Right cardiac atrium (tissue), 5 donors: ENCODE measurements at regions not wholly inside any gene's neighbourhood (a gene's known extent, or its start where the extent isn't known, plus 50 kb on each side); places are given as distances from the start of the nearest gene placed in this dataset.
"Not testable (repeated sequence)": the region's sequence is repeated elsewhere in the genome, so short reads cannot be mapped to it uniquely, and the experiment has no call there.

Source experiments
- ATAC-seq, 2 donors: fragments of 200-7000 bp; cut with Tn5 transposase; one replicate each; pipeline versions ENCODE4 v1.8.0 to v1.9.1; 2020; ENCODE audit warnings: moderate library complexity in 2 of 2, mild to moderate bottlenecking in 1 of 2
- DNase-seq, 3 donors: peaks; one replicate each; pipeline ENCODE4 v3.0.0-alpha.2; 2020
- H3K27ac ChIP-seq: one replicate; pipeline ENCODE4 v1.5.1; 2013; ENCODE audit warnings: mild to moderate bottlenecking, low read length, control low read depth, moderate library complexity
- H3K27me3 ChIP-seq: one replicate; pipeline ENCODE4 v1.6.1; 2013; ENCODE audit not compliant: control insufficient read depth, insufficient read depth
- H3K4me1 ChIP-seq: one replicate; pipeline ENCODE4 v1.6.1; 2013; ENCODE audit warnings: low read length; ENCODE audit not compliant: control insufficient read depth, insufficient read depth
- H3K4me3 ChIP-seq: one replicate; pipeline ENCODE4 v1.5.1; 2013; ENCODE audit warnings: low read length, control low read depth
- H3K9me3 ChIP-seq: one replicate; pipeline ENCODE4 v1.6.1; 2013; ENCODE audit warnings: low read length; ENCODE audit not compliant: control insufficient read depth
- WGBS: extraction: QIAGEN DNeasy Blood & Tissue Kit; methylation state at CpG from one replicate; pipeline ENCODE4 v1.1.7; 2013; 5-methylcytosine and 5-hydroxymethylcytosine counted together
- intact Hi-C, 4 donors: fragments of 100-400 bp; cut with DNase I; formaldehyde crosslinking; loops; one replicate each; pipeline versions ENCODE4 v1.11.0 to v1.14.0; 2022 to 2023
- donor health status: healthy with polysubstance abuse.
- donor health status: DM: no; HTN: yes; CAD: no.
- donor health status: DM: no; HTN: no; CAD: no.
- donor health status: DM: no; HTN: yes; CAD: no; lungs with severe emphysema.
- donor health status: DM: yes; HTN: yes; CAD: no.

DNA sequence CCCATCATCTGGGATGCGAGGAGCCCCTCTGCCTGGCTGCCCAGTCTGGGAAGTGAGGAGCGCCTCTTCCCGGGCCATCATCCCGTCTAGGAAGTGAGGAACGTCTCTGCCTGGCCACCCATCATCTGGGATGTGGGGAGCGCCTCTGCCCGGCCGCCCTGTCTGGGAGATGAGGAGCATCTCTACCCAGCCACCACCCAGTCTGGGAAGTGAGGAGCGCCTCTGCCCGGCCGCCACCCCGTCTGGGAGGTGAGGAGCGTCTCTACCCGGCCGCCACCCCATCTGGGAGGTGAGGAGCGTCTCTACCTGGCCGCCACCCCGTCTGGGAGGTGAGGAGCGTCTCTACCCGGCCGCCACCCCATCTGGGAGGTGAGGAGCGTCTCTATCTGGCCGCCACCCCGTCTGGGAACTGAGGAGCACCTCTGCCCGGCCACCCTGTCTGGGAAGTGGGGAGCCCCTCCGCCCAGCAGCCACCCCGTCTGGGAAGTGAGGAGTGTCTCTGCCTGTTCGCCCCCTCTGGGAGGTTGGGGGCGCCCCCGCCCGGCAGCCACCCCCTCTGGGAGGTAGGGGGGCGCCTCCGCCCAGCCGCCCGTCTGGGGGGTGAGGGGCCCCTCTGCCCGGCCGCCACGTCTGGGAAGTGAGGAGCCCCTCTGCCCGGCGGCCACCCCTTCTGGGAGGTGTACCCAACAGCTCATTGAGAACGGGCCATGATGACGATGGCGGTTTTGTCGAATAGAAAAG lies 80.5 kb downstream of the NAA11 start:
- intact Hi-C loops, H3K4me1 ChIP-seq, ATAC-seq, H3K4me3 ChIP-seq, H3K9me3 ChIP-seq, H3K27me3 ChIP-seq, H3K27ac ChIP-seq: not testable (repeated sequence)
- WGBS, result 87% methylated on average over 44 of the region's 44 CpGs
- DNase-seq, result peak in 1 of 3 donors; percentile 60

DNA sequence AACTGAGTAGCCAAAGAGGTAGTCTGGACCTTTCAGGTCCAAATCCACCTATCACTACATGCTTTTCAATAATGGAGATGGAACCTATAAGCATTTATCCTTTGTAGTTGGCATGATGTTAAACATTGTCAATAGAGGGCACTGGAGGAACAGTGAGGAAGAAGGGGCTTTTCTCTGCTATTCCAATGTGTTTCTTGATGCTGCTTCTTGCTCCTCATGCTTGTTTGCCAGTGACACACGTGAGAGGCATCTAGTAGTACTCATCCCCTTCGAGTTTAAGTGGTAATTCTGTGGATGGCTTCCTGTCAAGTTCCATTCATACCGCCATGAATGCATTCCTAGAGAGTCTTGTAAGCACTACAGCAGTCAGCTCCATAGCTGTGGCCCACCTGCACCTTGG lies 84.0 kb downstream of the NAA11 start:
- Histone ChIP-seq H3K4me3 (no peak overlapping the region), H3K27me3 (no peaks in the 10 kb centered on the region), H3K4me1 (no peaks in the 10 kb centered on the region), H3K9me3 (no peaks in the 10 kb centered on the region), H3K27ac (no peak overlapping the region)
- intact Hi-C loops, result no loop called here
- WGBS, result 37% methylated on average over 3 of the region's 3 CpGs
- ATAC-seq, result no peak
- DNase-seq, result no peak

DNA sequence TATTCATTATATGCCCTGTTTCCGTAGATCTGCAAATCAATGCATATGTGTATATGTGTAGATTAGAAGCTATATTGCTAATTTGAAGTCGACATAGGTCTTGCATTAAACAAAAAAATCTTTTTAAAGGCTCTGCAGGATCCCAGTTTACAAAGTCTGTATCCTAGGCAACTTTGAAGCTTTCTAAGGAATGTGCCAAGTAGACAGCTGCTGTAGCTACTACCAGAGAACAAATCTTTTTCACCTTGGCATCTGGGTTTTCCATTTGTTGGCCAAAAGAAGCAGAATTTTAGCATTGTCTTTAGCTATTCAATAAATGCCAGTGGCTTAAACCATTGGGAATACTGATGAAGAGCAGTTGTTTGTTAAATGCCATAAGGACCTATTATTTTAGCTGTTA lies 88.0 kb downstream of the NAA11 start:
- no peaks in the 10 kb centered on the region for H3K27me3 ChIP-seq
- no peaks in the 10 kb centered on the region for H3K4me1 ChIP-seq
- intact Hi-C loops, result no loop called here
- DNase-seq, result no peak
- WGBS, result 18% methylated on average over 2 of the region's 2 CpGs
- ATAC-seq, result no peak
- no peak overlapping the region for H3K4me3 ChIP-seq
- H3K27ac ChIP-seq, result no peak overlapping the region
- H3K9me3 ChIP-seq, result no peaks in the 10 kb centered on the region

DNA sequence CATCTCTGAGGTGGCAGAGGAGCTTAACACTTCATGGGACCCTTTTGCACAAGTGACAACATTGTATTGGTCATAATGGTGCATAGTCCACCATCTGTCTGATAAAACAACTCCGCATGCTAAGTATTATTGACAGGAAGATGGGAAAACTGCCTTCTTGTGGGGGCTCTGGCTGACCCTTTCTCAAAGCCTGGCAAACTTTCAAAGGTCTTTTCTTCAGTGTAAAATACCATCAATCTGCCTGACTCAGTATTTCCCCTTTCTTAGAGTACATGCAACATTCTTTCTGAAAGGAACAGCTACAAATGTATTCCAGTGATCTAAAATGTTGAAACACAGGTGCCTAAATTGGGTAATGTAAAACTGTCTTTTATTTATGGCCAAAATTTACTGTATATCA lies 89.1 kb downstream of the NAA11 start:
- H3K4me1 ChIP-seq, result no peaks in the 10 kb centered on the region
- H3K27me3 ChIP-seq, result no peaks in the 10 kb centered on the region
- no peak overlapping the region for H3K27ac ChIP-seq
- no peak overlapping the region for H3K4me3 ChIP-seq
- intact Hi-C loops, result no loop called here
- H3K9me3 ChIP-seq, result no peaks in the 10 kb centered on the region
- 85% methylated on average over 1 of the region's 1 CpG for WGBS
- no peak for ATAC-seq
- no peak for DNase-seq

DNA sequence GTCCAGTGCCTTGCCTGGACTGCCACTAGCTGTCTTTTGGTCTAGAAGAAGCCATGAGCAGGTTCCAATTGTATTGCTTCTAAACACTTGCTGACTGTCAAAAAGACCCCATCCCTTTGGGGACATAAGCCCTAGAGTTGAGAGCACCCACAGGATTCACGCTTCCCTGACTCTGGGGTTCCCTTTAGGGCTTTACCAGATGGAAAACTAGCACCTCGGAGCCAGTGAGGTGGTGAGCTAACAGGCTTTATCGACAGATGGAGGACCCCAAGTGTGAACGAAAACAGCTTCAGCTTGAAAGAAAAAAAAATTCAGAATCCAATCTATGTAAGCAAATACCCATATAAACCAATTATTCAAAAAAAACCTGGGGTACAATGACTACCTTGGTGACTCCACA lies 90.8 kb downstream of the NAA11 start:
- ATAC-seq (no peak), DNase-seq (no peak)
- 80% methylated on average over 4 of the region's 4 CpGs for WGBS

DNA sequence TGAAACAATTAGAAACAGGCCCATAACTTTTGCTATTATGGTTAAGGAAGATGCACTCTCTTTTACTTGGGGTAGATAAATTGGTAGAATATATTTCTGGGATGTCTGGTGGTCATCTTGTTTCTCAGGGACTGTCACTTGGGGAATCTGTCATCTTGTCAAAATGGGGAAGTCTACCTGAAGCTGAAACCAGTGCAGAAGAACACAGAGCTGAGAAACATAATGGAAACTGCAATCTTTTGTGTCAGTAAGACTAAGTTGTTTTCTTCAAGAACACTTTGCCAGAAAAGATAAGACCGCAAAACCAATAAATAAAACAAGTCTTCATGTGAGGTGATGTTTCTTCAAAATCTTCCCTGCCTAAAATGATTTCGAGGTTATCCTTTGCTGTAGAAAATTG lies 92.0 kb downstream of the NAA11 start:
- Histone ChIP-seq H3K27ac (no peak overlapping the region), H3K27me3 (no peaks in the 10 kb centered on the region), H3K4me1 (no peaks in the 10 kb centered on the region), H3K9me3 (no peaks in the 10 kb centered on the region), H3K4me3 (no peak overlapping the region)
- ATAC-seq (no peak), DNase-seq (no peak)
- 75% methylated on average over 2 of the region's 2 CpGs for WGBS
- intact Hi-C loops, result no loop called here

More for the DNA sequence above, 90.8 kb downstream of the NAA11 start:
- no peak overlapping the region for H3K27ac ChIP-seq
- no peaks in the 10 kb centered on the region for H3K4me1 ChIP-seq
- no peaks in the 10 kb centered on the region for H3K9me3 ChIP-seq
- H3K27me3 ChIP-seq, result no peaks in the 10 kb centered on the region
- intact Hi-C loops, result no loop called here
- H3K4me3 ChIP-seq, result no peak overlapping the region

DNA sequence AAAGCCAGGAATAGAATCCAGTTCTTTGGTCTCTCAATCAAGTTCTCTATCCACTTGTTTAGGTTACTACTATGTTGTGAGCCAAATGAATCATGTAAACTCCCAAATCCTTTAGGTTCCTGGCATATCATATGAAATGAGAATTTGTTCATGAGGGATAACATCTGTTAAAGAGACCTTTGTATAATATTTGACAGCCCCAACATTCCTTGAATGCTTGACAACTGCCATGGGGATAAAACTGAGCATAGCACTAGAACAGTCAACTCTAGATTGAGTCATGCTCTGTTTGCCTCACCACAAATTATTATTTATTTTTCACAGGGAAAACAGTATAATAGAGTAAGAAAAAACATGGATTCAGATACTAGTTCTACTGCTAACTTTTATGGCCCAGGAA lies 93.3 kb downstream of the NAA11 start:
- intact Hi-C loops, result no loop called here
- ATAC-seq (no peak), DNase-seq (no peak)
- no peaks in the 10 kb centered on the region for H3K27me3 ChIP-seq
- H3K4me3 ChIP-seq, result no peak overlapping the region
- H3K27ac ChIP-seq, result no peak overlapping the region
- H3K4me1 ChIP-seq, result no peaks in the 10 kb centered on the region
- H3K9me3 ChIP-seq, result no peaks in the 10 kb centered on the region

DNA sequence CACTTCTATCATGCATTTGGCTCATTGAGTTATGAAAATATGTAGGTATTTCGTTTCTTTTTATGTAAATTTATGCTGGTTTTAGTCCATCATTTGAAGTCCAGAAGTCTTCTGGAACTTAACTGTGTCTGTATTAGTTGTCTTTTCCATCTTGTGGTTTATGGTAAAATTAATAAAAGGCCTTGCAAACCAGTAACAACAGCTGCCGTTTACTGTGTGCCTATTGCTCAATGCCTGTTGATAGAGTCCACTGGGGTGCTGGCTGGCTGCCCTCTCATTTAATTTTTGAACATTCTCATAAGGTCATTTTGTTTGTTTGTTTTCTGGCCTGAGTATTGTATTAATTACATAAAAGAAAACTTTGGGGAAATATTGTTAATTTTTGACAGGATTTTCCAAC lies 98.0 kb downstream of the NAA11 start:
- Histone ChIP-seq H3K9me3 (no peaks in the 10 kb centered on the region), H3K4me3 (no peak overlapping the region), H3K4me1 (no peaks in the 10 kb centered on the region), H3K27ac (no peak overlapping the region), H3K27me3 (no peaks in the 10 kb centered on the region)
- WGBS, result 49% methylated on average over 2 of the region's 2 CpGs
- ATAC-seq (no peak), DNase-seq (peak in 2 of 3 donors; percentile 64 to 76)
- intact Hi-C loops, result no loop called here

DNA sequence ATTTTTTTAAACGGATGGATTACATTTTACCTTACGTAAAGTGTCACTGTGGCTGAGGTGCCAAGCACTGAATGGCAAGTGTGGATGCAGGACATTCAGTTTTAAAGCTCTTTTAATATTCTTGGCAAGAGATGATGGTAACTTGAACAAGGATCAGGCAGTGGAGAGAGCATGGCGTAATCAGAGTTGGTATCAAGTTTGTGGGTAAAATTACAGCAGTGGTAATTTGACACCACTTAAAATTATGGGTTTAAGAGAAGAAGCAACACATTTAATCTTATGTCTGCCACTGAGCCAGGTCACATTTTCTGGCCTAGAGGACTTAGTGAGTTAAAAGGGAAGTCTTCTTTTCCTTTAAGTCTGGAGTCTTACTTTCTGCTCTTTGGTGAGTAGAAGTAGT lies 100.5 kb downstream of the NAA11 start:
- Histone ChIP-seq H3K4me3 (no peak overlapping the region), H3K9me3 (no peaks in the 10 kb centered on the region), H3K27me3 (no peaks in the 10 kb centered on the region), H3K27ac (no peak overlapping the region), H3K4me1 (no peaks in the 10 kb centered on the region)
- intact Hi-C loops, result no loop called here
- ATAC-seq, result no peak
- no peak for DNase-seq
- WGBS, result 27% methylated on average over 3 of the region's 3 CpGs

DNA sequence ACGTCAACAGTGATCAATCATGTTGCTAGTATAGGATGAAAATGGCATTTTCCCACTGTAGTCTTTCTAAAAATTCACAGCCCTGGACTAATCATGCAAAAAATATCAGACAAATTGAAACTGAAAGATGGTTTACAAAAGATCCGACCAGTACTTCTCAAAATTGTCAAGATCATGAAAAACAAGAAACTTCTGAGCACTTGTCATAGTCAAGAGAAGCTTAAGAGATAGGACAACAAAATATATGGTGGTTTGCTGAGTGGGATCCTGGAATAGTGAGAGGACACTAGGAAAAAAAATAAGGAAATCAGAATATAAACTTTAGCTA lies 101.1 kb downstream of the NAA11 start:
- no peaks in the 10 kb centered on the region for H3K4me1 ChIP-seq
- DNase-seq (no peak), ATAC-seq (no peak)
- 78% methylated on average over 2 of the region's 2 CpGs for WGBS
- H3K27ac ChIP-seq, result no peak overlapping the region
- H3K9me3 ChIP-seq, result no peaks in the 10 kb centered on the region
- no peaks in the 10 kb centered on the region for H3K27me3 ChIP-seq
- no peak overlapping the region for H3K4me3 ChIP-seq
- intact Hi-C loops, result no loop called here

DNA sequence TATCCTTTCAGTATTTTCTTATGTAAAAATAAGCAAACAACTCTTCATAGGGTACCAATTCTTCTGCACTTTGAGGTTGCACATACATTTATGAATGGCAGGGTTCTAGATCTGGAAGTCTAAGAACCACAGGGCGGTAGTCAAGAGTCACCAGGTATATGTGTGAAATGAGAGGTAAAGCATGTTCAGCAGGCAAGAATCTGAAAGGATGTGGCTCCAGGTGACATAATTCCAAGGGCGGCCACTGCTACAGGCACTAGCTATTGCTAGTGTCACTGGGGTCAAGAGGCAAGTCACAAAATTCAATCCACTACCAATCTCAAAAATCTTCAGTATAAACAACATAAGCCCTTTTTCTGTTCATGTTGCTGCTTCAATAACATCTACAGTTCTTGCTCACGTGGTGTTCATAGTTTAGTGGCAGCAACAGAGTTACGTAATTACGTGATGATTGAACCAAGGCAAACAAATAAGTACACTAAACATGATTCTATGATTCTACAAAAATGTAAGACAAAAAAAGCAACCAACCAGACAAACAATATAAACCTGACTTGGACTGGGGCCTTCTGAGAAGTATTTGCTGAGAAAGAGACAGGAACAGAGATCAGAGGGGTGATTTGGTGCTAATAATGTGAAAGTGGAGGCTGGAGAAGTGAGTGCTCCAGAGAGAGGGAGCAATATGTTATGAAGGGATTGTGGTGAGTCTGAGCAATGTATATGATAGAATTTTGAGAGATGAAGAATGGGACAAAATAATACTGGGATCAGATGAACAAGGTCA lies 101.7 kb downstream of the NAA11 start:
- WGBS, result 93% methylated on average over 5 of the region's 5 CpGs
- intact Hi-C loops, result no loop called here
- Histone ChIP-seq H3K9me3 (no peaks in the 10 kb centered on the region), H3K4me3 (no peak overlapping the region), H3K4me1 (no peaks in the 10 kb centered on the region), H3K27ac (no peak overlapping the region), H3K27me3 (no peaks in the 10 kb centered on the region)
- ATAC-seq (no peak), DNase-seq (no peak)
